ENCODE measurements at regions not wholly inside any gene's neighbourhood (a gene's known extent, or its start where the extent isn't known, plus 50 kb on each side); places are given as distances from the start of the nearest gene placed in this dataset.

DNA sequence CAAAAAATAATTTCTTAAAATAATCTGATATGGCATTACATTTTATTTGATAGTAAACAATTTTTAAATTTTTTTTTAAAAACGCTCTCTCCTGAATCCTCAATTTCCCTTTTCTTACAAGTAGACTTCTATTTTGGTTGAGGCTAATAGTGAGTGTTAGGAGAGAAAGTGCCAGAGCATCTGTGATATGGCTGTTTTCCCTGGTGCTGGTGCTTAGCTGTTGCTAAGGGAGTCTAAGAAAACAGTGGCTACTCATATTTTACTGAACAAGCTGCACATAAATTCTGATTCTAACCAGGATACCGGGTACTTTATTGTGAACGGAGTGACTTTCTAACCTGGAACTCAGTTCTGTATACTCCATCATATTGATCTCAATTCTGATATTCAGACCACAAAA is 311.1 kb upstream of the KIAA1217 start:
- TF ChIP-seq, protein P1, sequence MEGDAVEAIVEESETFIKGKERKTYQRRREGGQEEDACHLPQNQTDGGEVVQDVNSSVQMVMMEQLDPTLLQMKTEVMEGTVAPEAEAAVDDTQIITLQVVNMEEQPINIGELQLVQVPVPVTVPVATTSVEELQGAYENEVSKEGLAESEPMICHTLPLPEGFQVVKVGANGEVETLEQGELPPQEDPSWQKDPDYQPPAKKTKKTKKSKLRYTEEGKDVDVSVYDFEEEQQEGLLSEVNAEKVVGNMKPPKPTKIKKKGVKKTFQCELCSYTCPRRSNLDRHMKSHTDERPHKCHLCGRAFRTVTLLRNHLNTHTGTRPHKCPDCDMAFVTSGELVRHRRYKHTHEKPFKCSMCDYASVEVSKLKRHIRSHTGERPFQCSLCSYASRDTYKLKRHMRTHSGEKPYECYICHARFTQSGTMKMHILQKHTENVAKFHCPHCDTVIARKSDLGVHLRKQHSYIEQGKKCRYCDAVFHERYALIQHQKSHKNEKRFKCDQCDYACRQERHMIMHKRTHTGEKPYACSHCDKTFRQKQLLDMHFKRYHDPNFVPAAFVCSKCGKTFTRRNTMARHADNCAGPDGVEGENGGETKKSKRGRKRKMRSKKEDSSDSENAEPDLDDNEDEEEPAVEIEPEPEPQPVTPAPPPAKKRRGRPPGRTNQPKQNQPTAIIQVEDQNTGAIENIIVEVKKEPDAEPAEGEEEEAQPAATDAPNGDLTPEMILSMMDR (IDR thresholded peaks at IDR 0.05), result no peak
- no peak for TF ChIP-seq POLR2A (IDR thresholded peaks at IDR 0.05)
